Liver (tissue), 8 donors: ENCODE measurements at regions not wholly inside any gene's neighbourhood (a gene's known extent, or its start where the extent isn't known, plus 50 kb on each side); places are given as distances from the start of the nearest gene placed in this dataset.

ENCODE experiments used
- DNase-seq: peaks from one replicate; pipeline ENCODE4 v3.0.0-alpha.2; 2017; ENCODE audit warnings: low spot score
- H3K27ac ChIP-seq, 2 donors: one replicate each; pipeline ENCODE4 v1.7.0; 2013; ENCODE audit warnings: inconsistent platforms in 2 of 2, low read length in 2 of 2, control low read depth in 1 of 2, low read depth in 1 of 2, mild to moderate bottlenecking in 1 of 2
- H3K27me3 ChIP-seq, 4 donors: one replicate each; pipeline versions ENCODE4 v1.6.1 to v1.7.0; 2013; ENCODE audit warnings: low read length in 3 of 4, inconsistent platforms in 1 of 4, mild to moderate bottlenecking in 1 of 4, moderate library complexity in 1 of 4; ENCODE audit not compliant: control insufficient read depth in 4 of 4, insufficient read depth in 4 of 4
- H3K36me3 ChIP-seq, 4 donors: one replicate each; pipeline versions ENCODE4 v1.6.1 to v1.7.0; 2013; ENCODE audit warnings: low read length in 3 of 4, mild to moderate bottlenecking in 3 of 4, low read depth in 1 of 4, moderate library complexity in 1 of 4; ENCODE audit not compliant: control insufficient read depth in 4 of 4, insufficient read depth in 3 of 4
- H3K4me1 ChIP-seq, 4 donors: one replicate each; pipeline versions ENCODE4 v1.6.1 to v1.7.0; 2013; ENCODE audit warnings: low read length in 3 of 4, mild to moderate bottlenecking in 3 of 4, moderate library complexity in 1 of 4; ENCODE audit not compliant: control insufficient read depth in 4 of 4, insufficient read depth in 4 of 4
- H3K4me3 ChIP-seq, 3 donors: one replicate each; pipeline versions ENCODE4 v1.6.1 to v1.7.0; 2013; ENCODE audit warnings: low read length in 3 of 3, control low read depth in 1 of 3, low read depth in 1 of 3, mild to moderate bottlenecking in 1 of 3
- H3K9ac ChIP-seq, 2 donors: one replicate each; pipeline ENCODE4 v1.7.0; 2013; ENCODE audit warnings: low read length in 2 of 2, mild to moderate bottlenecking in 2 of 2, moderate library complexity in 2 of 2, control low read depth in 1 of 2, low read depth in 1 of 2
- H3K9me3 ChIP-seq, 4 donors: one replicate each; pipeline versions ENCODE4 v1.6.1 to v1.7.0; 2013; ENCODE audit warnings: low read length in 3 of 4; ENCODE audit not compliant: control insufficient read depth in 4 of 4
- ATF3 ChIP-seq: IDR thresholded peaks from 2 replicates; pipeline ENCODE4 v1.6.1; 2016; ENCODE audit warnings: antibody characterized with exemption
- CTCF ChIP-seq: fragments of 150-350 bp; IDR thresholded peaks from 2 replicates; pipeline ENCODE4 v1.5.1; 2017; ENCODE audit warnings: improper control_type of control experiment, low read depth, low read length; ENCODE audit not compliant: missing input control
- EGR1 ChIP-seq, 2 donors: IDR thresholded peaks; 2 replicates each; pipeline ENCODE4 v1.6.1; 2016 to 2018; ENCODE audit warnings: antibody characterized with exemption in 2 of 2, low read depth in 2 of 2
- FOXA1 ChIP-seq: IDR thresholded peaks from 2 replicates; pipeline ENCODE4 v1.6.1; 2016; ENCODE audit warnings: antibody characterized with exemption
- FOXA2 ChIP-seq: IDR thresholded peaks from 2 replicates; pipeline ENCODE4 v1.6.1; 2016; ENCODE audit warnings: antibody characterized with exemption
- GABPA ChIP-seq, 2 donors: IDR thresholded peaks in 1 of 2; conservative IDR thresholded peaks in 1 of 2; 2 replicates each; pipeline ENCODE4 v1.6.1; 2016; ENCODE audit warnings: antibody characterized with exemption in 2 of 2, mild to moderate bottlenecking in 1 of 2, moderate library complexity in 1 of 2
- HNF4A ChIP-seq, 2 donors: conservative IDR thresholded peaks; 2 replicates each; pipeline ENCODE4 v1.6.1; 2016; ENCODE audit warnings: antibody characterized with exemption in 2 of 2, mild to moderate bottlenecking in 2 of 2
- HNF4G ChIP-seq: IDR thresholded peaks from 2 replicates; pipeline ENCODE4 v1.6.1; 2016; ENCODE audit warnings: antibody characterized with exemption
- JUND ChIP-seq, 2 donors: IDR thresholded peaks; 2 replicates each; pipeline ENCODE4 v1.6.1; 2016; ENCODE audit warnings: antibody characterized with exemption in 2 of 2
- MAX ChIP-seq: IDR thresholded peaks from 2 replicates; pipeline ENCODE4 v1.6.1; 2016; ENCODE audit warnings: antibody characterized with exemption
- NR2F2 ChIP-seq: IDR thresholded peaks from 2 replicates; pipeline ENCODE4 v1.6.1; 2016; ENCODE audit warnings: antibody characterized with exemption
- RAD21 ChIP-seq, 2 donors: IDR thresholded peaks; 2 replicates each; pipeline ENCODE4 v1.6.1; 2016; ENCODE audit warnings: antibody characterized with exemption in 2 of 2, mild to moderate bottlenecking in 2 of 2
- REST ChIP-seq: IDR thresholded peaks from 2 replicates; pipeline ENCODE4 v1.6.1; 2016; ENCODE audit warnings: antibody characterized with exemption, mild to moderate bottlenecking
- RXRA ChIP-seq, 2 donors: IDR thresholded peaks; 2 replicates each; pipeline ENCODE4 v1.6.1; 2017 to 2018; ENCODE audit warnings: antibody characterized with exemption in 2 of 2, mild to moderate bottlenecking in 1 of 2
- SP1 ChIP-seq: IDR thresholded peaks from 2 replicates; pipeline ENCODE4 v1.6.1; 2018; ENCODE audit warnings: antibody characterized with exemption, mild to moderate bottlenecking
- TAF1 ChIP-seq: conservative IDR thresholded peaks from 2 replicates; pipeline ENCODE4 v1.6.1; 2016; ENCODE audit warnings: antibody characterized with exemption, mild to moderate bottlenecking
- YY1 ChIP-seq: IDR thresholded peaks from 2 replicates; pipeline ENCODE4 v1.6.1; 2016; ENCODE audit warnings: antibody characterized with exemption, mild to moderate bottlenecking
- ZBTB33 ChIP-seq: IDR thresholded peaks from 2 replicates; pipeline ENCODE4 v1.6.1; 2016; ENCODE audit warnings: antibody characterized with exemption
- WGBS: extraction: QIAGEN DNeasy Blood & Tissue Kit; methylation state at CpG from one replicate; pipeline ENCODE4 v1.1.7; 2013; 5-methylcytosine and 5-hydroxymethylcytosine counted together
- donor health status: healthy.
- donor health status: healthy.
- donor health status: healthy.
- donor health status: healthy.
- donor health status: healthy.

DNA sequence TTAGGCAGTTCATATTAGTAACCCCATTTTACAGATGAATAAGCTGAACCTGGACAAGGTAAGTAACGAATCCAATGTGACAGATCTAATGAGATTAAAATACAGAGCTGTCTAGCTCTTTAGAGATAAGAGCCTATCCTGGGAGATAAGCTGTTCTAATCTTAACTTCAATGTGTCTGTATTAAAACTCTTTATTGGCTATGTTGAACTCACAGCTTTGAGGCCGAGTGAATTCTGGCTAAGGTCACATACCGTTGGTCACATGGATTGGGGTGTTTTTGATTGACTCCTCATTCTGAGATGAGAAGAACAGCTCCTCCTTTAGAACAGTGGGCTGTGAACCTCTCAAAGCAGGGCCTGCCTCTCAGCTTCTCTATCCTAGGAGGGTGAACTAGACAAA, 113.4 kb upstream of the EEPD1 start:
- no peaks in the 10 kb centered on the region for H3K36me3 ChIP-seq
- no peaks in the 10 kb centered on the region for H3K27me3 ChIP-seq
- no peak for DNase-seq
- peaks cover 0 to 3% (median 2%) of the 10 kb centered on the region in 4 donors for H3K4me1 ChIP-seq
- 84% methylated on average over 3 of the region's 3 CpGs for WGBS
- no peak overlapping the region for H3K27ac ChIP-seq
- no peaks in the 10 kb centered on the region for H3K9me3 ChIP-seq
- H3K9ac ChIP-seq: no peak overlapping the region
- TF ChIP-seq JUND (IDR thresholded peaks at IDR 0.05): no peak
- no peak for TF ChIP-seq CTCF
- TF ChIP-seq GABPA (IDR thresholded peaks at IDR 0.05 in 1 of 2, conservative IDR thresholded peaks at IDR 0.05 in 1 of 2): no peak
- no peak for TF ChIP-seq SP1
- no peak for TF ChIP-seq RXRA (IDR thresholded peaks at IDR 0.05)
- TF ChIP-seq NR2F2: no peak
- TF ChIP-seq REST: no peak
- TF ChIP-seq FOXA1: no peak
- TF ChIP-seq ZBTB33: no peak
- no peak for TF ChIP-seq YY1
- no peak for TF ChIP-seq FOXA2
- TF ChIP-seq MAX: no peak
- TF ChIP-seq RAD21 (IDR thresholded peaks at IDR 0.05): no peak
- TF ChIP-seq EGR1 (IDR thresholded peaks at IDR 0.05; ENCODE audit: low read depth in 2 of 2): no peak
- no peak for TF ChIP-seq ATF3
- no peak for TF ChIP-seq HNF4A (conservative IDR thresholded peaks at IDR 0.05)
- no peak for TF ChIP-seq HNF4G
- no peak overlapping the region for H3K4me3 ChIP-seq

DNA sequence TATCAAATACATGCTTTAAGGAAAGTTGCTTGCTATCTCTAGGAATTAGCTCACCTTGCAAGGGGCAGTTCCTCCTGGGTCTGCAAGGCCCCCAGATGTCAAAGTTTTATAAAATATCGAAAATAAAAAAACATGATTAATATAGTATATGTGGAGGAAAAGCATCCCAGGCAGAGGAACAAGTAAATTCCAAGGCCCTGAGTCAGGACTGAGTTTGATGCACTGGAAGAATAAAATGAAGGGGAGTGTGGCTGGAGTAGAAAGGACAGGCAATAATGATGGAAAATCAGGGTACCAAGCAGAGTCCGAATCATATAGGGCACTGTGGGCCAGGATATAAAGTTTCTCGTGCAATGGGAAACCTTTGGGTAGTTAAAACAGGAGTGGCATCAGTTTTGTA, 112.4 kb upstream of the EEPD1 start:
- Histone ChIP-seq H3K4me3 (no peak overlapping the region), H3K4me1 (peaks cover 1 to 5% (median 3%) of the 10 kb centered on the region in 4 donors), H3K27ac (no peak overlapping the region), H3K27me3 (no peaks in the 10 kb centered on the region), H3K36me3 (no peaks in the 10 kb centered on the region), H3K9ac (no peak overlapping the region), H3K9me3 (no peaks in the 10 kb centered on the region)
- no peak for DNase-seq
- 93% methylated on average over 3 of the region's 3 CpGs for WGBS
- no peak for TF ChIP-seq ATF3
- no peak for TF ChIP-seq EGR1 (IDR thresholded peaks at IDR 0.05; ENCODE audit: low read depth in 2 of 2)
- TF ChIP-seq FOXA1: no peak
- TF ChIP-seq FOXA2: no peak
- TF ChIP-seq ZBTB33: no peak
- no peak for TF ChIP-seq SP1
- TF ChIP-seq TAF1: no peak
- TF ChIP-seq RXRA (IDR thresholded peaks at IDR 0.05): no peak
- TF ChIP-seq REST: no peak
- TF ChIP-seq JUND (IDR thresholded peaks at IDR 0.05): no peak
